ENCODE measurements at regions not wholly inside any gene's neighbourhood (a gene's known extent, or its start where the extent isn't known, plus 50 kb on each side); places are given as distances from the start of the nearest gene placed in this dataset.

DNA sequence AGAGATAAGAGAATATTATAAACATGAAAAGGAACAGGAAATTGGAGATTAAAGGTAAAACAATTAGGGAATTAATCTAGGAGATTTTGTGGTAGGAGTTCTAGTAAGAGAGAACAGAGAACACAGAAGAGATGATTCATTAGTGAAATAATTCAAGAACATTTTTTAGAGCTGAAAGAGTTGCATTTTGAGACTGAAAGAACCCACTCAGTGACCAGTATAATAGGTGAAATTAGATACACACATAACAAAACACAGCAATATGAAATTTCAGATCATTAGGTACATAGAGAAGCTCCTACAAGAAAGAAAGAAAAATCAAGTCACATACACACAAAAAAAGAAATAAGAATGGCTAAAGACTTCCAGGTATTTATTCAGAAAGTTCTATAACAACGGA lies 144.0 kb downstream of the CYSLTR2 start:
- no peak for TF ChIP-seq ZNF384 (IDR thresholded peaks at IDR 0.05)
- no peak for TF ChIP-seq SP1 (IDR thresholded peaks at IDR 0.05)
- no peak for TF ChIP-seq ARNT (IDR thresholded peaks at IDR 0.05)
- no peak for TF ChIP-seq ELF4 (IDR thresholded peaks at IDR 0.05)
- TF ChIP-seq BHLHE40 (IDR thresholded peaks at IDR 0.05; ENCODE audit: borderline replicate concordance): no peak
- no peak for TF ChIP-seq TARDBP (IDR thresholded peaks at IDR 0.05)
- TF ChIP-seq FOXA1 (IDR thresholded peaks at IDR 0.05): no peak
- TF ChIP-seq SUZ12 (IDR thresholded peaks at IDR 0.05): no peak
- no peak for TF ChIP-seq FOXM1 (IDR thresholded peaks at IDR 0.05; ENCODE audit: borderline replicate concordance)
- no peak for TF ChIP-seq FOXK2 (IDR thresholded peaks at IDR 0.05)

Measured in HEK293T (cell line).